DND-41 (cell line): ENCODE measurements at regions not wholly inside any gene's neighbourhood (a gene's known extent, or its start where the extent isn't known, plus 50 kb on each side); places are given as distances from the start of the nearest gene placed in this dataset.

Experiments used
- ATAC-seq: fragments of 200-7000 bp; cut with Tn5 transposase; 3 replicates; pipeline ENCODE4 v1.9.1; 2021; ENCODE audit warnings: low read depth; ENCODE audit not compliant: insufficient read depth
- DNase-seq: peaks from one replicate; pipeline ENCODE4 v3.0.0-alpha.2; 2020
- H2AFZ ChIP-seq: 2 replicates; pipeline ENCODE4 v1.6.0; 2012; ENCODE audit warnings: low read depth, low read length
- H3K27ac ChIP-seq: 2 replicates; pipeline ENCODE4 v1.5.1; 2012; ENCODE audit warnings: low read length, inconsistent platforms
- H3K27me3 ChIP-seq: fragments of 200-600 bp; sonication (generic); 2 replicates; pipeline ENCODE4 v1.6.0; 2012; ENCODE audit warnings: low read length, mild to moderate bottlenecking, inconsistent platforms; ENCODE audit not compliant: insufficient read depth, poor library complexity
- H3K36me3 ChIP-seq: 2 replicates; pipeline ENCODE4 v1.5.1; 2012; ENCODE audit warnings: low read length, inconsistent platforms; ENCODE audit not compliant: insufficient read depth
- H3K4me1 ChIP-seq: 2 replicates; pipeline ENCODE4 v1.5.1; 2012; ENCODE audit warnings: mild to moderate bottlenecking, low read length; ENCODE audit not compliant: insufficient read depth
- H3K4me2 ChIP-seq: 2 replicates; pipeline ENCODE4 v1.6.0; 2012; ENCODE audit warnings: mild to moderate bottlenecking, moderate library complexity, low read length, inconsistent platforms; ENCODE audit not compliant: insufficient read depth
- H3K4me3 ChIP-seq, 2 experiments: fragments of 200-600 bp in 1 of 2; shearing (Covaris generic) in 1 of 2; 2 replicates each; pipeline ENCODE4 v1.5.1; 2012 to 2016; ENCODE audit warnings: inconsistent platforms in 2 of 2, low read length in 2 of 2, mild to moderate bottlenecking in 2 of 2, low read depth in 1 of 2, moderate library complexity in 1 of 2
- H3K79me2 ChIP-seq: 2 replicates; pipeline ENCODE4 v1.6.0; 2012; ENCODE audit warnings: low read length, inconsistent platforms; ENCODE audit not compliant: insufficient read depth
- H3K9ac ChIP-seq: 2 replicates; pipeline ENCODE4 v1.6.0; 2012; ENCODE audit warnings: low read depth, mild to moderate bottlenecking, inconsistent platforms, low read length, moderate library complexity
- H3K9me3 ChIP-seq: 2 replicates; pipeline ENCODE4 v1.5.1; 2012; ENCODE audit warnings: low read length, moderate library complexity, mild to moderate bottlenecking, inconsistent platforms; ENCODE audit not compliant: insufficient read depth, severe bottlenecking
- H4K20me1 ChIP-seq: 2 replicates; pipeline ENCODE4 v1.6.0; 2012; ENCODE audit warnings: low read length; ENCODE audit not compliant: insufficient read depth
- CTCF ChIP-seq: IDR thresholded peaks from 2 replicates; pipeline ENCODE4 v1.5.1; 2012; ENCODE audit warnings: borderline replicate concordance, low read length, moderate library complexity, mild to moderate bottlenecking; ENCODE audit not compliant: poor library complexity, severe bottlenecking; ENCODE audit errors: extremely low read depth
- EZH2 ChIP-seq: IDR thresholded peaks from 3 replicates; pipeline ENCODE4 v1.6.1; 2012; ENCODE audit warnings: borderline replicate concordance, low read depth, mild to moderate bottlenecking, moderate library complexity, low read length, inconsistent platforms; ENCODE audit not compliant: severe bottlenecking

GRCh38 chr22:22050141-22050775 lies 67.7 kb upstream of the TOP3B start:
- H3K27me3 ChIP-seq, result peaks cover 15% of the 10 kb centered on the region
- no peak overlapping the region for H2AFZ ChIP-seq
- no peak for ATAC-seq
- H3K4me2 ChIP-seq, result no peak overlapping the region
- no peak overlapping the region for H3K9ac ChIP-seq
- no peaks in the 10 kb centered on the region for H3K36me3 ChIP-seq
- H3K4me3 ChIP-seq, result no peak overlapping the region
- no peak overlapping the region for H3K27ac ChIP-seq
- DNase-seq, result no peak
- H4K20me1 ChIP-seq, result no peaks in the 10 kb centered on the region
- H3K9me3 ChIP-seq, result no peaks in the 10 kb centered on the region
- TF ChIP-seq CTCF, result no peak
- TF ChIP-seq EZH2, result no peak
- no peaks in the 10 kb centered on the region for H3K79me2 ChIP-seq
- no peaks in the 10 kb centered on the region for H3K4me1 ChIP-seq

GRCh38 chr22:22049684-22050083 lies 67.1 kb upstream of the TOP3B start:
- ATAC-seq (no peak), DNase-seq (no peak)
- no peaks in the 10 kb centered on the region for H4K20me1 ChIP-seq
- H2AFZ ChIP-seq, result no peak overlapping the region
- H3K79me2 ChIP-seq, result no peaks in the 10 kb centered on the region
- peaks cover 15% of the 10 kb centered on the region for H3K27me3 ChIP-seq
- H3K36me3 ChIP-seq, result no peaks in the 10 kb centered on the region
- TF ChIP-seq EZH2 (no peak), CTCF (no peak)
- no peak overlapping the region for H3K27ac ChIP-seq
- H3K4me3 ChIP-seq, result no peak overlapping the region
- no peaks in the 10 kb centered on the region for H3K4me1 ChIP-seq
- H3K9me3 ChIP-seq, result no peaks in the 10 kb centered on the region
- no peak overlapping the region for H3K9ac ChIP-seq
- H3K4me2 ChIP-seq, result no peak overlapping the region

- ATAC-seq, result no peak
- Histone ChIP-seq H3K27me3 (peaks cover 18% of the 10 kb centered on the region), H4K20me1 (no peaks in the 10 kb centered on the region), H3K9me3 (no peaks in the 10 kb centered on the region), H3K9ac (no peak overlapping the region), H3K79me2 (no peaks in the 10 kb centered on the region), H3K36me3 (no peaks in the 10 kb centered on the region), H3K4me3 (no peak overlapping the region), H3K27ac (no peak overlapping the region), H3K4me2 (no peak overlapping the region), H3K4me1 (no peaks in the 10 kb centered on the region), H2AFZ (no peak overlapping the region)
- TF ChIP-seq CTCF (no peak), EZH2 (no peak)
- DNase-seq, result no peak
Observed at GRCh38 chr22:22048981-22049531, 66.5 kb upstream of the TOP3B start.
